Astrocyte (in vitro differentiated cells and primary cell): ENCODE measurements at regions not wholly inside any gene's neighbourhood (a gene's known extent, or its start where the extent isn't known, plus 50 kb on each side); places are given as distances from the start of the nearest gene placed in this dataset.

Source experiments
- DNase-seq: peaks from one replicate; pipeline ENCODE4 v3.0.0-alpha.2; 2010; ENCODE audit warnings: low read depth
- FAIRE-seq: peaks from 2 replicates; lab custom pipeline; 2011; peaks lifted over from hg19 to GRCh38; lab: Jason Lieb, UNC
- H2AFZ ChIP-seq: 2 replicates; pipeline ENCODE4 v1.6.0; 2012; ENCODE audit warnings: low read depth, low read length, inconsistent platforms
- H3K27ac ChIP-seq: 2 replicates; pipeline ENCODE4 v1.5.1; 2011; ENCODE audit warnings: low read depth, low read length, inconsistent platforms
- H3K27me3 ChIP-seq: 2 replicates; pipeline ENCODE4 v1.6.0; 2011; ENCODE audit warnings: low read length, inconsistent platforms; ENCODE audit not compliant: insufficient read depth
- H3K36me3 ChIP-seq: 2 replicates; pipeline ENCODE4 v1.5.1; 2011; ENCODE audit warnings: low read length, inconsistent platforms; ENCODE audit not compliant: insufficient read depth
- H3K4me1 ChIP-seq: 2 replicates; pipeline ENCODE4 v1.5.1; 2011; ENCODE audit warnings: low read length, inconsistent platforms; ENCODE audit not compliant: insufficient read depth
- H3K4me2 ChIP-seq: 2 replicates; pipeline ENCODE4 v1.6.0; 2012; ENCODE audit warnings: low read length, inconsistent platforms
- H3K4me3 ChIP-seq: 2 replicates; pipeline ENCODE4 v1.5.1; 2011; ENCODE audit warnings: low read depth, mild to moderate bottlenecking, low read length, inconsistent platforms; ENCODE audit not compliant: insufficient read depth
- H3K79me2 ChIP-seq: 2 replicates; pipeline ENCODE4 v1.6.0; 2012; ENCODE audit warnings: mild to moderate bottlenecking, low read length, inconsistent platforms; ENCODE audit not compliant: insufficient read depth
- H3K9ac ChIP-seq: 2 replicates; pipeline ENCODE4 v1.6.0; 2012; ENCODE audit warnings: mild to moderate bottlenecking, low read length, inconsistent platforms
- H3K9me3 ChIP-seq: 2 replicates; pipeline ENCODE4 v1.5.1; 2012; ENCODE audit warnings: low read depth, mild to moderate bottlenecking, low read length, inconsistent platforms; ENCODE audit not compliant: insufficient read depth
- H4K20me1 ChIP-seq: 2 replicates; pipeline ENCODE4 v1.6.0; 2012; ENCODE audit warnings: low read length, inconsistent platforms; ENCODE audit not compliant: insufficient read depth
- H3K27ac Mint-ChIP-seq: one replicate; pipeline ENCODE4 v1.8.0; 2021; ENCODE audit warnings: mild to moderate bottlenecking, mixed read lengths; ENCODE audit not compliant: unreplicated experiment
- H3K27me3 Mint-ChIP-seq: one replicate; pipeline ENCODE4 v1.8.0; 2021; ENCODE audit warnings: low read depth, mixed read lengths; ENCODE audit not compliant: unreplicated experiment
- H3K36me3 Mint-ChIP-seq: one replicate; pipeline ENCODE4 v1.8.0; 2021; ENCODE audit warnings: low read depth, mixed read lengths; ENCODE audit not compliant: unreplicated experiment
- H3K4me1 Mint-ChIP-seq: one replicate; pipeline ENCODE4 v1.8.0; 2021; ENCODE audit warnings: low read depth, mixed read lengths; ENCODE audit not compliant: unreplicated experiment
- H3K4me3 Mint-ChIP-seq: one replicate; pipeline ENCODE4 v1.8.0; 2021; ENCODE audit warnings: mild to moderate bottlenecking, moderate library complexity, mixed read lengths; ENCODE audit not compliant: unreplicated experiment
- H3K9me3 Mint-ChIP-seq: one replicate; pipeline ENCODE4 v1.8.0; 2021; ENCODE audit warnings: mild to moderate bottlenecking, mixed read lengths; ENCODE audit not compliant: unreplicated experiment
- CTCF ChIP-seq: IDR thresholded peaks from 2 replicates; pipeline ENCODE4 v1.5.1; 2011; ENCODE audit warnings: low read depth, mild to moderate bottlenecking, inconsistent platforms, low read length, moderate library complexity; ENCODE audit not compliant: insufficient read depth
- EZH2 ChIP-seq: IDR thresholded peaks from 2 replicates; pipeline ENCODE4 v1.6.1; 2012; ENCODE audit warnings: mild to moderate bottlenecking, low read length, inconsistent platforms; ENCODE audit not compliant: insufficient read depth

GRCh38 chrX:113514906-113515305, 674.3 kb upstream of the AMOT start:
- peak; percentile 73 for FAIRE-seq
- no peak overlapping the region for H2AFZ ChIP-seq
- peak overlapping the region; percentile 58 for H3K27ac Mint-ChIP-seq

GRCh38 chrX:113512700-113513395, 672.2 kb upstream of the AMOT start:
- Mint-ChIP-seq H3K9me3 (no peaks in the 10 kb centered on the region), H3K4me3 (no peak overlapping the region), H3K27me3 (no peaks in the 10 kb centered on the region), H3K27ac (peak overlapping the region; percentile 79), H3K36me3 (no peaks in the 10 kb centered on the region), H3K4me1 (peaks cover 25% of the 10 kb centered on the region)
- Histone ChIP-seq H3K4me3 (peak overlapping the region; percentile 20), H3K9me3 (no peaks in the 10 kb centered on the region), H3K4me1 (peaks cover 10% of the 10 kb centered on the region), H3K4me2 (peak overlapping the region; percentile 73), H4K20me1 (no peaks in the 10 kb centered on the region), H3K9ac (no peak overlapping the region), H3K27ac (peak overlapping the region; percentile 31), H3K27me3 (no peaks in the 10 kb centered on the region), H3K79me2 (no peaks in the 10 kb centered on the region), H3K36me3 (no peaks in the 10 kb centered on the region), H2AFZ (no peak overlapping the region)
- TF ChIP-seq CTCF: no peak
- no peak for TF ChIP-seq EZH2
- DNase-seq (peak; percentile 74), FAIRE-seq (peak; percentile 98)

More at GRCh38 chrX:113514906-113515305, 674.3 kb upstream of the AMOT start:
- H3K36me3 Mint-ChIP-seq: no peaks in the 10 kb centered on the region
- H3K27me3 Mint-ChIP-seq: no peaks in the 10 kb centered on the region
- Histone ChIP-seq H3K27ac (no peak overlapping the region), H3K9me3 (no peaks in the 10 kb centered on the region), H3K4me1 (peaks cover 10% of the 10 kb centered on the region), H3K27me3 (no peaks in the 10 kb centered on the region), H3K79me2 (no peaks in the 10 kb centered on the region), H3K36me3 (no peaks in the 10 kb centered on the region), H3K4me3 (no peak overlapping the region), H4K20me1 (no peaks in the 10 kb centered on the region), H3K4me2 (no peak overlapping the region), H3K9ac (no peak overlapping the region)
- TF ChIP-seq CTCF (no peak), EZH2 (no peak)
- DNase-seq: no peak
- H3K9me3 Mint-ChIP-seq: no peaks in the 10 kb centered on the region
- no peak overlapping the region for H3K4me3 Mint-ChIP-seq
- H3K4me1 Mint-ChIP-seq: peaks cover 25% of the 10 kb centered on the region

GRCh38 chrX:113510586-113510985, 670.0 kb upstream of the AMOT start:
- peaks cover 25% of the 10 kb centered on the region for H3K4me1 Mint-ChIP-seq
- H3K9ac ChIP-seq: no peak overlapping the region
- H3K9me3 ChIP-seq: no peaks in the 10 kb centered on the region
- no peak overlapping the region for H3K27ac Mint-ChIP-seq
- no peaks in the 10 kb centered on the region for H3K9me3 Mint-ChIP-seq
- DNase-seq (no peak), FAIRE-seq (peak; percentile 94)
- no peak overlapping the region for H3K27ac ChIP-seq
- no peak overlapping the region for H2AFZ ChIP-seq
- H3K4me3 ChIP-seq: no peak overlapping the region
- no peak for TF ChIP-seq EZH2
- no peak for TF ChIP-seq CTCF
- no peaks in the 10 kb centered on the region for H3K36me3 ChIP-seq
- H3K4me2 ChIP-seq: no peak overlapping the region
- no peaks in the 10 kb centered on the region for H3K36me3 Mint-ChIP-seq
- no peaks in the 10 kb centered on the region for H3K79me2 ChIP-seq
- H3K4me1 ChIP-seq: peaks cover 10% of the 10 kb centered on the region
- H4K20me1 ChIP-seq: no peaks in the 10 kb centered on the region
- H3K27me3 Mint-ChIP-seq: no peaks in the 10 kb centered on the region
- H3K4me3 Mint-ChIP-seq: no peak overlapping the region
- no peaks in the 10 kb centered on the region for H3K27me3 ChIP-seq
